ENCODE measurements at regions not wholly inside any gene's neighbourhood (a gene's known extent, or its start where the extent isn't known, plus 50 kb on each side); places are given as distances from the start of the nearest gene placed in this dataset.

GRCh38 chr14:97827746-97828145, 1030.6 kb downstream of the VRK1 start:
- peaks cover 2% of the 10 kb centered on the region for H3K4me1 Mint-ChIP-seq

GRCh38 chr14:97832776-97833175, 1035.6 kb downstream of the VRK1 start:
- TF ChIP-seq CTCF (conservative IDR thresholded peaks at IDR 0.05) = no peak
- Mint-ChIP-seq H3K4me3 (no peak overlapping the region), H3K36me3 (ENCODE audit: low read depth) (no peaks in the 10 kb centered on the region), H3K4me1 (peaks cover 2% of the 10 kb centered on the region), H3K27ac (no peak overlapping the region), H3K9me3 (no peaks in the 10 kb centered on the region), H3K27me3 (ENCODE audit: insufficient read depth) (peaks cover 2% of the 10 kb centered on the region)
- Histone ChIP-seq H3K9ac (ENCODE audit: extremely low read depth, low read length, poor library complexity, severe bottlenecking) (no peak overlapping the region), H3K9me3 (ENCODE audit: control insufficient read depth, low read length) (no peaks in the 10 kb centered on the region), H3K4me3 (ENCODE audit: low read length) (no peak overlapping the region), H3K27ac (ENCODE audit: low read depth, low read length) (no peak overlapping the region), H3K27me3 (ENCODE audit: control insufficient read depth, insufficient read depth, low read length, poor library complexity, severe bottlenecking) (no peaks in the 10 kb centered on the region), H3K4me1 (ENCODE audit: control insufficient read depth, insufficient read depth, low read length) (no peaks in the 10 kb centered on the region), H3K36me3 (ENCODE audit: control insufficient read depth, insufficient read depth, low read length) (no peaks in the 10 kb centered on the region)
- 86 to 100% methylated on average over 5 to 11 of the region's 11 CpGs for WGBS, 2 experiments (ENCODE audit: insufficient coverage in 1 of 2, insufficient read length in 1 of 2)
- DNase-seq = no peak

More at GRCh38 chr14:97827746-97828145, 1030.6 kb downstream of the VRK1 start:
- Histone ChIP-seq H3K36me3 (ENCODE audit: control insufficient read depth, insufficient read depth, low read length) (no peaks in the 10 kb centered on the region), H3K4me3 (ENCODE audit: low read length) (no peak overlapping the region), H3K9ac (ENCODE audit: extremely low read depth, low read length, poor library complexity, severe bottlenecking) (no peak overlapping the region), H3K4me1 (ENCODE audit: control insufficient read depth, insufficient read depth, low read length) (no peaks in the 10 kb centered on the region), H3K27ac (ENCODE audit: low read depth, low read length) (no peak overlapping the region), H3K27me3 (ENCODE audit: control insufficient read depth, insufficient read depth, low read length, poor library complexity, severe bottlenecking) (no peaks in the 10 kb centered on the region), H3K9me3 (ENCODE audit: control insufficient read depth, low read length) (peaks cover 7% of the 10 kb centered on the region)
- no peak overlapping the region for H3K27ac Mint-ChIP-seq
- TF ChIP-seq CTCF (conservative IDR thresholded peaks at IDR 0.05) = no peak
- no peak overlapping the region for H3K4me3 Mint-ChIP-seq
- H3K9me3 Mint-ChIP-seq = peaks cover 9% of the 10 kb centered on the region
- no peaks in the 10 kb centered on the region for H3K27me3 Mint-ChIP-seq (ENCODE audit: insufficient read depth)
- whole genome bisulfite sequencing, 2 experiments (ENCODE audit: insufficient coverage in 1 of 2, insufficient read length in 1 of 2) = 90% methylated on average over 2 of the region's 3 CpGs; no CpG with 5 or more reads in 1 of the 2 experiments
- H3K36me3 Mint-ChIP-seq (ENCODE audit: low read depth) = peaks cover 4% of the 10 kb centered on the region
- no peak for DNase-seq

GRCh38 chr14:97838986-97839385, 1041.8 kb downstream of the VRK1 start:
- Histone ChIP-seq H3K4me3 (ENCODE audit: low read length) (no peak overlapping the region), H3K36me3 (ENCODE audit: control insufficient read depth, insufficient read depth, low read length) (no peaks in the 10 kb centered on the region), H3K27me3 (ENCODE audit: control insufficient read depth, insufficient read depth, low read length, poor library complexity, severe bottlenecking) (peaks cover 32% of the 10 kb centered on the region), H3K9me3 (ENCODE audit: control insufficient read depth, low read length) (no peaks in the 10 kb centered on the region), H3K9ac (ENCODE audit: extremely low read depth, low read length, poor library complexity, severe bottlenecking) (no peak overlapping the region), H3K4me1 (ENCODE audit: control insufficient read depth, insufficient read depth, low read length) (no peaks in the 10 kb centered on the region), H3K27ac (ENCODE audit: low read depth, low read length) (no peak overlapping the region)
- Mint-ChIP-seq H3K27ac (no peak overlapping the region), H3K4me1 (no peaks in the 10 kb centered on the region), H3K36me3 (ENCODE audit: low read depth) (no peaks in the 10 kb centered on the region), H3K4me3 (no peak overlapping the region), H3K9me3 (no peaks in the 10 kb centered on the region), H3K27me3 (ENCODE audit: insufficient read depth) (peaks cover 34% of the 10 kb centered on the region)
- 87 to 100% methylated on average over 5 to 11 of the region's 11 CpGs for WGBS, 2 experiments (ENCODE audit: insufficient coverage in 1 of 2, insufficient read length in 1 of 2)
- TF ChIP-seq CTCF (conservative IDR thresholded peaks at IDR 0.05) = no peak
- no peak for DNase-seq

All from endodermal cell (in vitro differentiated cells).